ENCODE measurements at regions not wholly inside any gene's neighbourhood (a gene's known extent, or its start where the extent isn't known, plus 50 kb on each side); places are given as distances from the start of the nearest gene placed in this dataset.
"Not testable (repeated sequence)": the region's sequence is repeated elsewhere in the genome, so short reads cannot be mapped to it uniquely, and the experiment has no call there.

DNA sequence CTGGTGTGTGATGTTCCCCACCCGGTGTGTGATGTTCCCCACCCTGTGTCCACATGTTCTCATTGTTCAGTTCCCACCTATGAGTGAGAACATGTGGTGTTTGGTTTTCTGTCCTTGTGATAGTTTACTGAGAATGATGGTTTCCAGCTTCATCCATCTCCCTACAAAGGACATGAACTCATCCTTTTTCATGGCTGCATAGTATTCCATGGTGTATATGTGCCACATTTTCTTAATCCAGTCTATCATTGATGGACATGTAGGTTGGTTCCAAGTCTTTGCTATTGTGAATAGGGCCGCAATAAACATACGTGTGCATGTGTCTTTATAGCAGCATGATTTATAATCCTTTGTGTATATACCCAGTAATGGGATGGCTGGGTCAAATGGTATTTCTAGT is 201.5 kb upstream of the IRAK1BP1 start:
- not testable (repeated sequence) for DNase-seq (ENCODE audit: low spot score)

DNA sequence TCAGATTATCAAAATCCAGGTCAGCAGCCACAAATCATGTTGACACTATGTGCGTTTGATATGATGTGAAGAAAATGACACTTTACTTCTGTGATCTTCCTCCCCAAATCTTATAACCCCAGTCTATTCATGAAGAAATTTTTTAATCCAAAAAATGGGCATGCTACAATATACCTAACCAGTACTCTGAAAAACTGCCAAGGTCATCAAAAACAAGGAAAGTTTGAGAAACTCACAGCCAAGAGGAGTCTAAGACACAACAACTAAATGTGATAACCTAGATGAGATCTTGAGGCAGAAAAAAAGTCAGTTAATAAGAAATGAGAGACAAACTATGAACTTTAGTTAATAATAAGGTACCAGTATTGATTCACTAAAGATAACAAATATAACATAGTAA is 200.6 kb upstream of the IRAK1BP1 start:
- DNase-seq (ENCODE audit: low spot score): no peak

DNA sequence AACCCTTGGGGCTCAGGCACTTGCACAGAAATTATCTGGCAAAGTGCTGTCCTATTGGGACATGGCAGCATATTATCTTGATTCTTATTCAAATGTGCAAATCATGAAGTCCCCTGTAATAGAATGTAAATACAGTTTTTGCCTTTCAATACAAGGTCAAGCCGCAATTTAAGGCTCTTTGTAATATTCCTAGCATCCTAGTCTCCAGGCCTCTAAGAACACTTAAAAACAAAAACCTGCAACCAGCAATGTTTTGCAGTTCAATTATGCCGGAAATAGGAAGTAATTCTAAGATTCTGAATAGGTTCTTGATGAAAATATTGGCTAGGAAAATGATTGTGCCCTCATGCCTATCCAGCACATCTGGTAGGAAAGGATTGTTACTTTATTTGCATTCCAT is 197.2 kb upstream of the IRAK1BP1 start:
- no peak for DNase-seq (ENCODE audit: low spot score)

DNA sequence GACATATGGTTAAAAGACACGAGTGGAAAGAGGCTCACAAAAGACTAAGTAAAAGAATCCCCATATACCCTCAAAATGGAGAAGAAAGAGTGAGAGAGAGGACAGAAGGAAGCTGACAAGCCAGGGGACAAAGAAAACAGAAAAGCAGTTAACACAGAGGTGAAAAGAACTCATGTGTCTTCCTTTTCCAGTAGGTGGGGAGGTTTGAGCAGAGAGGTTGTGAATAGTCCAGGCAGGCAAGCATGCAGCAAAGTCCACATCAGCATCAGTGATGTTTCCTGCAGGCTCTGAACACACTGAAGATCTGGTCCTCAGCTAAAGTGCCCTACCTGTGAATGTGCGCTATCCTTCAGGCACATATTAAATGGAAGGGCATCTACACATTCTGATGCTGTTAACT is 196.5 kb upstream of the IRAK1BP1 start:
- DNase-seq (ENCODE audit: low spot score): no peak

DNA sequence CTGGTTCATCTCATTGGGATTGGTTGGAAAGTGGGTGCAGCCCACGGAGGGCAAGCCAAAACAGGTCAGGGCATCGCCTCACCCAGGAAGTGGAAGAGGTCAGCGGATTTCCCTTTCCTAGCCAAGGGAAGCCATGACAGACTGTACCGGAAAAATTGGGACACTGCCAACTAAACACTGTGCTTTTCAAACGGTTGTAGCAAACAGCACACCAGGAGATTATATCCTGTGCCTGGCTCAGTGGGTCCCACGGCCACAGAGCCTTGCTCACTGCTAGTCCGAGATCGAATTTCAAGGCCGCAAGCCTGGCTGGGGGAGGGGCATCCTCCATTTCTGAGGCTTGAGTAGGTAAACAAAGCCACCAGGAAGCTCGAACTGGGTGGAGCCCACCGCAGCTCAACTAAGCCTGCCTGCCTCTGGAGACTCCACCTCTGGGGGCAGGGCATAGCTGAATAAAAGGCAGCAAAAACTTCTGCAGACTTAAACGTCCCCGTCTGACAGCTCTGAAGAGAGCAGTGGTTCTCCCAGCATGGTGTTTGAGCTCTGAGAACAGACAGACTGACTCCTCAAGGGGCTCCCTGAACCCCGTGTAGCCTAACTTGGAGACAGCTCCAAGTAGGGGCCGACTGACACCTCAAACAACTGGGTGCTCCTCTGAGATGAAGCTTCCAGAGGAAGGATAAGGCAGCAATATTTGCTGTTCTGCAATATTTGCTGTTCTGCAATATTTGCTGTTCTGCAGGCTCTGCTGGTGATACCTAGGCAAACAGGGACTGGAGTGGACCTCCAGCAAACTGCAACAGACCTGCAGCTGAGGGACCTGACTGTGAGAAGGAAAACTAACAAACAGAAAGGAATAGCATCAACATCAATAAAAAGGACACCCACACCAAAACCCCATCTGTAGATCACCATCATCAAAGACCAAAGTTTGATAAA is 191.0 kb upstream of the IRAK1BP1 start:
- DNase-seq (ENCODE audit: low spot score): not testable (repeated sequence)

DNA sequence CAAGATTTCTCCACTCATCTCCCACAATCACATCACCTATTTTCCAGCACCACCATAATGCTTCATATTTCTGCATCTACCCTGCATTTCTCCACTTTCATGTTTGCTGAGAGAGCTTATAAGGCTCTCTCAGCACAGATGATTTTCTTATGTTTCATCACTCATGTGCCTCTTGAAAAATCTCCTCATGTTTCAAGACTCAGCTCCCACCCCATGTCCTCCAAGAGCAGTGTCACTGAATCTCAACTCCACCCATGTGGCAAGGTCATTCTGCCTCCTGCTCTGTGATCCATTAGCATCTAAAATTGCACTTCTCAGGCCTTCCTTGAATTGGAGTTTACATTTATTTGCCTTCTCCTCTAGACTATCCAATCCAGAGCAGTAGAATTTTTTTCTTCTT is 178.7 kb upstream of the IRAK1BP1 start:
- no peak for DNase-seq (ENCODE audit: low spot score)

DNA sequence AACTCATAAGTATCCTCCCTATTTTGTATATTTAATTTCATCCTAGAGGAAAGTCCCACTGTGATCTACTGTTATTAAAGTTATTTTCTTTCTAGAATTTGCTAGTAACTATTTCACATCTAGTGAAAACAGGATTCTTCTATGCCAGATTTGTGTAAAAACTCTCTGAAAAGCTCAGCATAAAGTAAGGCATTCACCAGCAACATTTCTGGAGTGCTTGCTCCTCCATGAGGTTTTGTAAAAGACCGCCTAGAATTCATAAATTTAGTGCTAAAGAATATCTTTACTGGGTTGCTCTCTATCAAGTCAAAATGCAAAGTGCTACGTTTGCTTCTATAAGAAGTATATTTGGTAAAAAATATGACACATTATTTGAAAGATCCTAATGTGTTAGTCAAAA is 173.5 kb upstream of the IRAK1BP1 start:
- no peak for DNase-seq (ENCODE audit: low spot score)

DNA sequence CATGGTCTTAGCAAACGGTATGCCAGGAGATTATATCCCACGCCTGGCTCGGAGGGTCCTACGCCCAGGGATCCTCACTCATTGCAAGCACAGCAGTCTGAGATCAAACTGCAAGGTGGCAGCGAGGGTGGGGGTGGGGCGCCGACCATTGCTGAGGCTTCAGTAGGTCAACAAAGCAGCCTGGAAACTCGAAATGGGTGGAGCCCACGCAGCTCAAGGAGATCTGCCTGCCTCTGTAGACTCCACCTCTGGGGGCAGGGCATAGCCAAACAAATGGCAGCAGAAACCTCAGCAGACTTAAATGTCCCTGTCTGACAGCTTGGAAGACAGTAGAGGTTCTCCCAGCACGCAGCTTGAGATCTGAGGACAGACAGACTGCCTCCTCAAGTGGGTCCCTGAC is 172.7 kb upstream of the IRAK1BP1 start:
- not testable (repeated sequence) for DNase-seq (ENCODE audit: low spot score)

DNA sequence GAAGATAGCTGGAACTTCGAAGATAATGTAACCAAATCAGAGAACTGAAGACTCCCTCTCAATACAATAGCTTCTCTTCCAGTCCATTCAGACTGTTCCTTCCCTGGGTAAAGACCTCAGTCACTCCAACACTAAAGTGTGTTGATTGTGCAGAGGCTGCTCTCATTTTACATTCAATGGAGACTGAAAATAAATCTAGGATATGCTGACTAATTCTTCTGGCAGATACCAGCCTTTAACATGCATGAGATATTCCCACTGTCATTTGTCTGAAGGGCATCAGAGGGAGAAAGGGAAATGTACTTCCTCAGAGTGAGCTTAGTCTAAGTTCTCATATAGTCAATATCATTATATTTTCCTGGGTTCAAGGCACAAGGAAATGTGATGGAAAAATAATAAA is 166.4 kb upstream of the IRAK1BP1 start:
- DNase-seq (ENCODE audit: low spot score): no peak

DNA sequence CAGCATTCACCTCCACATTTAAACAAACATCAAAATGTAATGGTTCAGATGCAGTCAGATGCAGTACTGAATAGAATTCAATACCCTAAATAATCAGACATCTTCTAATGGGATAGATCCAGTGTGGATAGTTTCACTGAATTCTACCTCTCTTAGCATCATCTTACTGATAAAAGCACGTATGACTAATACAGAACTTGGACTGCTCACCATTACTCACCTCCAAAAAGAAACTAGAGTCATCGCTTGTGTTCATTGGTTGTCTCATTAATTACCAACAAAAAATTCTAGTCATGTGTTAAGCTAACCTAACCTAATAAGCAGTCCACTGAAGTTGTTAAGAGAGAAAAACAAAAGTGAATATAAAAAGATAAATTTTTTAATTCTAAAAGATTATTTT is 165.9 kb upstream of the IRAK1BP1 start:
- no peak for DNase-seq (ENCODE audit: low spot score)

DNA sequence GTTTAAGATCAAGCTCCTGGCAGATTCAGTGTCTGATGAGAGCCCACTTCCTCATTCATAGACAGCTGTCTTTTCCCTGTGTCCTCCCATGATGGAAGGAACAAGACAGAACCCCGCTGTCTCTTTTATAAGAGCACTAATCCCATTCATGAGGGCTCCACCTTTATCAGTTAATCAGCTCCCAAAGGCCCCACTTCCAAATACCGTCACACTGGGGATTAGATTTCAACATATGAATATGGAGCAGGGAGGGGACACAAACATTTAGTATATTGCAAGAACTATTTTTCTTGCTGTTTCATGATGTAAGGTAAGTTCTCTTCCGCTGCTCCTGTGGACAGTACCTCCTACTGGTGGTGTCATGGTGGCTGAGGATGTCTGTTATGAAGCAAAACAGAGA is 158.3 kb upstream of the IRAK1BP1 start:
- DNase-seq (ENCODE audit: low spot score): no peak

DNA sequence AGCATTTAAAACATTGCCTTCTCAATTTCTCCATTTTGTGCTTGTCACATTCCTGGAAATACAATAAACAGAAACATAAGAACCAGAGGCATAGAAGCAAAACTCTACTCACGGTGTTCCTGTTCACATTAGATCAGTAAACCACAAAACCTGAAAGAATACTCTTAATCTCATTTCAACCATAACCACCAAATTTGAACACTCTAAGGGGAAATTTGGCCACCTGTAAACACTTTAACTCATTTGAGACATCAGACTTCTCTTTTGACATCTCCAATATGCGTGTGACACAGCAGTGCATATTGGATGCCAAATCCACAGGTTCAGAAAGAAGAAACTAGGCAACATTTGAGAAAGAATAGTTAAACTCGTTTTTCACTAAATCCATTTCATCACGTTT is 153.8 kb upstream of the IRAK1BP1 start:
- DNase-seq (ENCODE audit: low spot score): no peak

DNA sequence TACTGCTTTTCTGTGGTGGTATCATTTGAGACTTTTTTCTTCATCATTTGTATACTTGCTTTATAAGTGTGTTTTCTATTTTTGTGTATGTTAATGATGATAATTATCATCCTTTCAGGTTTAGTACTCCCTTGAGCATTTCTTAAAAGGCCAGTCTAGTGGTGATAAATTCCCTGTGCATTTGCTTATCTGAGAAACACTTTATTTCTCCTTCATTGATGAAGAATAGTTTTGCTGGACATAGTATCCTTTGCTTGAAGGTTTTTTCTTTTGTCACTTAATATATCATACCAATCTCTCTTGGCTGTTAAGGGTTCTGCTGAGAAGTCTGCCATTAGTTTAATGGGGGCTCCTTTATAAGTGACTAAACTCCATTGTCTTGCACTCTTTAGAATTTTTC is 123.2 kb upstream of the IRAK1BP1 start:
- DNase-seq (ENCODE audit: low spot score): no peak

DNA sequence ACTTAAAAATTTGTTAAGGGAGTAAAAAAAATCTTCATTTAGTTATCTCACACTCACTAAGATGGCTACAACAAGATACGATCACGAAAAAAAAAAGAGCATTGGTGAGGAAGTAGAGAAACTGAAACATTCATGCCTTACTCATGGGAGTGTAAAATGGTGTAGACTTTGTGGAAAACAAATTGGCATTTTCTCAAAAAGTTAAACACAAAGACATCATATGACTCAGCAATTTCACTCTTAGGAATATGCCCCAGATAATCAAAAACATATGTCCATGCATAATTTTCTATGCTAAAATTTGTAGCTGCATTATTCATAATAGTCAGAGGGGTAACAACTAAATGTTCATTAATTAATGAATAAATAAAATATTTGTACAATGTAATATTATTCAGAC is 120.9 kb upstream of the IRAK1BP1 start:
- DNase-seq (ENCODE audit: low spot score): no peak

DNA sequence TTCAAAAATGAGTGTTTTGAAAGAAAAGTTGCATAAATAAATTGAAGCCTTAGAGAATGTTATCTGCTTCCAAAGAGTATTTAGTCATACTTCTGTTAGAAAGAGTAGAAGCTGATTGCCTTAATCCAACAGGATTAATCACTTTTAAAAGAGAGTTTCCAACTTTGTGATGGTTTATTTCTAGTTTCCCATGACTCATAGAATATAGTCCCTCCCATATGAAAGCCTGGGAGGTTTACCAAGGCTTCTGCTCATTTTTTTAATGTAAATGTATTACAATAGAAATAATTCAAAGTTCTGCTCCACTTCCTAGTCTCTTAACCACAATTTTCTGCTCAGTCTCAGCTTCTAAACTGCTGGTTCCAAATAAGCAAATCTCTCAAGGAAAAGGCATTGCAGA is 118.0 kb upstream of the IRAK1BP1 start:
- no peak for DNase-seq (ENCODE audit: low spot score)

DNA sequence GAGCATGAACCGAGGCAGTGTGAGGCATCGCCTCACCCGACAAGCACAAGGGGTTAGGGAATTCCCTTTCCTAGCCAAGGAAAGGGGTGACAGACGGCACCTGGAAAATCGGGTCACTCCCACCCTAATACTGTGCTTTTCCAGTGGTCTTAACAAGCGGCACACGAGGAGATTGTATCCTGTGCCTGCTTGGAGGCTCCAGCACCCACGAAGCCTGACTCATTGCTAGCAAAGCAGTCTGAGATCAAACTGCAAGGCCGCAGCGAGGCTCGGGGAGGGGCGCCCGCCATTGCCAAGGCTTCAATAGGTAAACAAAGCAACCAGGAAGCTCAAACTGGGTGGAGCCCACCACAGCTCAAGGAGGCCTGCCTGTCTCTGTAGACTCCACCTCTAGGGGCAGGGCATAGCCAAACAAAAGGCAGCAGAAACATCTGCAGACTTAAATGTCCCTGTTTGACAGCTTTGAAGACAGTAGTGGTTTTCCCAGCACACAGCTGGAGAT is 109.0 kb upstream of the IRAK1BP1 start:
- not testable (repeated sequence) for DNase-seq (ENCODE audit: low spot score)

DNA sequence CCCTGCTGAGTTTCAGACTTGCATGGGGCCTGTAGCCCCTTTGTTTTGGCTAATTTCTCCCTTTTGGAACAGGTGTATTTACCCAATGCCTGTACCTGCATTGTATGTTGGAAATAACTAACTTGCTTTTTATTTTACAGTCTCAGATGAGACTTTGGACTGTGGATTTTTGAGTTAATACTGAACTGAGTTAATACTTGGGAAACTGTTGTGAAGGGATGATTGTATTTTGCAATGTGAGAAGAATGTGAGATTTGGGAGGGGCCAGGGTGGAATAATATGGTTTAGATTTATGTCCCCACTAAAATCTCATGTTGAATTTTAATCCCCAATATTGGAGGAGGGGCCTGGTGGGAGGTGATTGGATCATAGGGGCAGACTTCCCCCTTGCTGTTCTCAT is 99.1 kb upstream of the IRAK1BP1 start:
- DNase-seq (ENCODE audit: low spot score): no peak

DNA sequence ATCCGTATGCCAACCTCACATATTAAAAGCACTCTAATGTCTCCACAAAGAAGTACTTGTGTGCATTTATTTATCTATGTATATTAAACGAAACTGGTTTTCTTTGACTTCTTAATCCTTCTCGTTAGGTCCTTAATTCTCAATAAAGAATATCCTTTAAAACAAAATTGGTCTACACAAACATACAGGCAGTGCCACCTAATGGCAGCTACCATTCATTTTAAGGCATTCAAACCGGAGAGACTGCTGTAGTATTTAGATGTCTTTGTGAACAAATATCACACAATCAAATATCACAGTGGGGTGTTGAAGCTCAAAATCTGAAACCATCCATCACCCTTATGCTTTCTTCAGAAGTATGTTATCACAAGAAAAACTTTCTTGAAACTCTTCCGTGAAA is 96.6 kb upstream of the IRAK1BP1 start:
- DNase-seq (ENCODE audit: low spot score): no peak

DNA sequence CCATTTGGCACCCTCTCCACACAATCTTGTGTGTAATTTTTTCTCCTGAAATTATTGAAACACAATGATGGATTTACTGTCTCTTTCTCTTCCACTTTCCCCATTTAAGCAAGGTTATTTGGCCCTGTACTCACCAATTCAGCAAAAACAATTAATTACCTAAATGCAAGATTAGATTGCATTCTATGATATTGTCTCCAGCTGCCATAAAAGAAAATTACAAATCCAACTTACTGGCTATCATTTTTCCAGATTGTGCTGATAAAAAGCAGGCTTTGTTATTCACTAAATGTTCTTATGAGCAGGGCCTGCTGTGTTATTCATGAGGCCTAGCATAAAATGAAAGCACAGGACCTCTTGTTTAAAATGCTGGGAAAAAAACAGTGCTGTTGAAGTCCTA is 95.8 kb upstream of the IRAK1BP1 start:
- no peak for DNase-seq (ENCODE audit: low spot score)

DNA sequence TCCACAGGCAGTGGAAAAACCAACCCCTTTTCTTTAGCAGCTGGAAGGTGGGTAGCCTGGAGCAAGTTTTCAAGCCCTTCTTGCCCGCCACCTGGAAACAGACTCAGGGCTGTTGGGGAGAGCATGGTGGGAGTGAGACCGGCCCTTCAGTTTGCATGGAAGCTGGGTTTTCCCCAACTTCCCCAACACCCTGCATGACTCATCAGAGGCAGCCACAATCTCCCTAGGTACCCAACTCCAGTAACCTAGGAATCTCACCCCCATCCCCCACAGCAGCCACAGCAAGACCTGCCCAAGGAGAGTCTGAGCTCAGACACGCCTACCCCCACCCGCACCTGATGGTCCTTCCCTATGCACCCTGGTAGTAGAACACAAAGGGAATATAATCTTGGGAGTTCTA is 86.3 kb upstream of the IRAK1BP1 start:
- no peak for DNase-seq (ENCODE audit: low spot score)

DNA sequence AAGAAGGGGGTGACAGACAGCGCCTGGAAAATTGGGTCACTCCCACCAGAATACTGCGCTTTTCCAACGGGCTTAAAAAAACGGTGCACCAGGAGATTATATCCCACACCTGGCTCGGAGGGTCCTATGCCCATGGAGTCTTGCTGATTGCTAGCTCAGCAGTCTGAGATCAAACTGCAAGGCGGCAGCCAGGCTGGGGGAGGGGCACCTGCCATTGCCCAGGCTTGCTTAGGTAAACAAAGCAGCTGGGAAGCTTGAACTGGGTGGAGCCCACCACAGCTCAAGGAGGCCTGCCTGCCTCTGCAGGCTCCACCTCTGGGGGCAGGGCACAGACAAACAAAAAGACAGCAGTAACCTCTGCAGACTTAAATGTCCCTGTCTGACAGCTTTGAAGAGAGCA is 84.0 kb upstream of the IRAK1BP1 start:
- not testable (repeated sequence) for DNase-seq (ENCODE audit: low spot score)

DNA sequence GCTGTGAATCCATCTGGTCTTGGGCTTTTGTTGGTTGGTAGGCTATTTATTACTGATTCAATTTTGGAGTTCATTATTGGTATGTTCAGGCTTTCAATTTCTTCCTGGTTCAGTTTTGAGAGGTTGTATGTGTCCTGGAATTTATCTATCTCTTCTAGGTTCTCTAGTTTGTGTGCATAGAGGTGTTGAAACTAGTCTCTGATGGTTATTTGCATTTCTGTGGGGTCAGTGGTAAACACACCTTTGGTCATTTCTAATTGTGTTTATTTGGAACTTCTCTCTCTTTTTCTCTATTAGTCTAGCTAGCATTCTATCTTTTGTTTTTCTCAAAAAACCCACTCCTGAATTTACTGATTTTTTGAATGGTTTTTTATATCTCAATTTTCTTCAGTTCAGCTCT is 70.1 kb upstream of the IRAK1BP1 start:
- no peak for DNase-seq (ENCODE audit: low spot score)

DNA sequence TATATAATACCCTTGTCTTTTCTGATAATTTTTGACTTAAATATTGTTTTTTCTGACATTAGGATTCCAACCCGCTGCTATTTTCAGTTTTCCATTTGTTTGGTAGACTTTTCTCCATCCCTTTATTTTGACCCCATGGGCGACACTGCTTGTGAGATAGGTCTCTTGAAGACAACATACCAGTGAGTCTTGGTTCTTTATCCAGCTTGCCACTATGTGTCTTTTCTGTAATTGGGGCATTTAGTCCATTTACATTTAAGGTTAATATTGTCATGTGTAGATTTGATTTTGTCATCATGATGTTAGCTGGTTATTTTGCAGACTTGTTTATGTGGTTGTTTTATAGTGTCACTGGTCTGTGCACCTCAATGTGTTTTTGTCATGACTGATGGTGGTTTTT is 67.7 kb upstream of the IRAK1BP1 start:
- no peak for DNase-seq (ENCODE audit: low spot score)

DNA sequence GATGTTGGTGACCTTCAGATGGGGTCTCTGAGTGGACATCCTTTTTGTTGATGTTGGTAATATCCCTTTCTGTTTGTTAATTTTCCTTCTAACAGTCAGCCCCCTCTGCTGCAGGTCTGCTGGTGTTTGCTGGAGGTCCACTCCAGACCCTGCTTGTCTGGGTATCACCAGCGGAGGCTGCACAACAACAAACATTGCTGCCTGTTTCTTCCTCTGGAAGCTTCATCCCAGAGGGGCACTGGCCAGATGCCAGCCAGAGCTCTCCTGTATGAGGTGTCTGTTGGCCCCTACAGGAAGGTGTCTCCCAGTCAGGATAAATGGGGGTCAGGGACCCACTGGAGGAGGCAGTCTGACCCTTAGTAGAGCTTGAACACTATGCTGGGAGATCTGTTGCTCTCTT is 60.6 kb upstream of the IRAK1BP1 start:
- not testable (repeated sequence) for DNase-seq (ENCODE audit: low spot score)
